T-helper 1 cell treated with Interleukin-12 subunit alpha and Interleukin-12 subunit beta and Interleukin-4 antibody, amounts not matched to agents 30 ng/mL and 1 ng/mL, for 36 hours (primary cell): ENCODE measurements at regions not wholly inside any gene's neighbourhood (a gene's known extent, or its start where the extent isn't known, plus 50 kb on each side); places are given as distances from the start of the nearest gene placed in this dataset.

ENCODE experiments used
- intact Hi-C: fragments of 100-400 bp; cut with micrococcal nuclease; formaldehyde crosslinking; loops from one replicate; pipeline ENCODE4 v1.15.1; 2024

DNA sequence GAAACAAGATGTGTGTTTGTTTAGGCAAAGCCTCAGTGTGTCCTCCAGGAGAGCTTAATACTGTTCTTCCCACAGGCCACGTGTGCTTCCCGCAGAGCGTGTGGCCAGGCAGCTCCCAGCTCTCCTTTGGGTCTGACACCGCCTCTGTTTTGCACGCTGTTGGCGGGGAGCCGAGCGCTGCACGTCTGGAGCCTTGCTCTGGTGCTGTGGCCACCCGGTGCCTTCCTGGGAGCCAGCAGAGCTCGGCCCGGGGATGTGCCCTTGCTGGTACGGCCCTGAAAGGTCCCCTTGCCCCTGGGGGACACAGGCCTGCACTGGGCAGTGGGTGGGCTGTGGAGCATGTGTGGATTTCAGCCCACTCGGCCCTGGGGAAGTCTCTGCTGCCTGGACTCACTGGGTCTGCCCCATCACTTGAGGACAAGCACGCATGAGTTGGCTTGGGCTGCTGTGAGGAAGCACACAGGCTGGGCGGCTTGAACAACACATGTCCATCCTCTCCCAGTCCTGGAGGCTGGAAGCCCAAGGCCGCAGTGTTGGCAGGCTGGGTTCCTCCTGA, 160.7 kb upstream of the HDAC4 start:
- intact Hi-C loops = no loop called here

DNA sequence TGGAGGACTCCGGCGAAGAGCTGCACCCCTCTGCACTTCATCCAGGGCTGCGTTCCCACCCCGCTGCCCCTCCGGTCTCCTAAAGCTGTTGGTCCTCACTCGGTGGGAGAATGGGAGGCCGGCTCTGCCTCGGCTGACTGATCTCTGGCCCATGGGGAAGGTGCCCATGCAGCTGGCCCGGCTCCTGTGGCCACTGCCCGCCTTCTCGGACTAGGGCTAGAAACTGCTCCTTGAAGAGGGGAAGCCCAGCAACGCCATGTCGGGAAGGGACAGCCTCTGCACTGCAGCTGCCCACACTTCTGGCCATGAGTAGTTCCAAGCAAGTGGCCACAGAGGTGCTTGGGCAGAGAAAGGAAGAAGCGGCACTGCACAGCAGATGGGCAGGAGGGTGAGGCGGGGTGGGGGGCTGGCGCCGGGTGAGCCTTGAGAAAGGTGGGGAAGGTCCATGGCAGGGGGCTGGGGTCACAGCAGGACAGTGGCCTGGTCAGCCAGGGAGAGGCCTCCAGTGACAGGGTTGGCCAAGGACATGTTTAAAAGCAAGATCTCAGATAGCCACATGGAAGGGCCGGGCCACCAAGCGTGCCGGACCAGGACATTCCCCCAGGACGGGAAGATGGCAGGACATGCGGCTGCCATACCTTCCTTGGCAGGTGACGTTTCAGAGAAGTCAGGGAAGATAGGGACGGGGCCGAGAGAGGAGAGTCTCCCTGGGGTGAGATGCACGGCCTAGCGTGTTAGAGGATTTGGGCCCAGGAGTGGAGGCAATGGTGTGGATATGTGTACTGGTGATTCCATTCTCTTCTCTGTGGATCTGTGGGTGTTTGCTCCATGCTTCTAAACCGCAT, 158.8 kb upstream of the HDAC4 start:
- intact Hi-C loops = no loop called here

DNA sequence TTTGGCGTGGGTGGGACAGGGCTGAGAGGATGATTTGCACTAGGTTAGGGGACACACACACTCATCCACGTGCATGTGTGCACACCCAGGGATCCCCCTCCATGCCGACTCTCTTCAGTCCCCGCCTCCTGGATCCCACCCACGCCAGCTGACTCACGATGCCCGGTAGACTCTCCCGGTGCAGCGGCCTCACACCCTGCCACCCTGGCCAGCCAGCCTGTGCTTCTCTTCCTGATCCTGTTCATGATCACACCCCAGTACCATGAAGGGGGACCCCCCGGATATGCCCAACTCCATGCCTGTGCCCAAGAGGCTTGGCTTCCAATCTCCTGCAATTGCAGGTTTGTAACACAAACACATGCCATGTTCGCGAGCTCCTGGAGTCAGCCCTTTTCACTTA, 157.8 kb upstream of the HDAC4 start:
- intact Hi-C loops = no loop called here

DNA sequence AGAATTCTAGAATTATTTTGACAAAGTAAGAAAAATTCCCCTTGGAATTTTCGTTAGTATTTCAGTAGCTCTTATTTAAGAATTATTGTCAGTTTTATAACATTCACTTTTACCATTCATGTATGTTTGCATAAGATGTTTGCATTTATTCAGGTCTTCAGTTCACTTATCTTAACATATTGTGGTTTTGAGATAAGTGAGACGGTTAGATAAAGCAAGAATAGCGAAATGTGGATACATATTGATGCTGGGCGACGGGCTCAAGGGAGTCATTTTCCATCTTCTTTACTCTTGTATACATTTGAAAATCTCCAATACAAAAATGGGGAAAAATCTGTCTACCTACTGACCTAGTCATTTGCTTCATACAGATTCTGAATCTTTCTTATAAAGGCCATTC, 156.7 kb upstream of the HDAC4 start:
- intact Hi-C loops = no loop called here

DNA sequence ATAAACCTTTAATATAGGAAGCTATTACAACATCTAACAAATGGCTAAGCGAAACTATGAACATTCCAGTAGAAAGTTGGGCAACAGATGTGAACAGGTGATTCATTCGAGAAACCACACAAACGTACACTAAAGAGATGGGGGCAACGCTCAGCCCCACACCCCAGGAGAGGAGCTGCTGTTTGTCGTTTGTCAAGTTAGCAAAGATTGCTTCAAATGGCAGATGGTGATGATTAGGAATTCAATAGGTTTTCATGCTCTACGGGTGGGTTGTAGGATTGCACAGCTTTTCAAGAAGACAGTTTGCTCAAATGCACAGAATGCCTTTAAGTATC, 154.7 kb upstream of the HDAC4 start:
- intact Hi-C loops = no loop called here

DNA sequence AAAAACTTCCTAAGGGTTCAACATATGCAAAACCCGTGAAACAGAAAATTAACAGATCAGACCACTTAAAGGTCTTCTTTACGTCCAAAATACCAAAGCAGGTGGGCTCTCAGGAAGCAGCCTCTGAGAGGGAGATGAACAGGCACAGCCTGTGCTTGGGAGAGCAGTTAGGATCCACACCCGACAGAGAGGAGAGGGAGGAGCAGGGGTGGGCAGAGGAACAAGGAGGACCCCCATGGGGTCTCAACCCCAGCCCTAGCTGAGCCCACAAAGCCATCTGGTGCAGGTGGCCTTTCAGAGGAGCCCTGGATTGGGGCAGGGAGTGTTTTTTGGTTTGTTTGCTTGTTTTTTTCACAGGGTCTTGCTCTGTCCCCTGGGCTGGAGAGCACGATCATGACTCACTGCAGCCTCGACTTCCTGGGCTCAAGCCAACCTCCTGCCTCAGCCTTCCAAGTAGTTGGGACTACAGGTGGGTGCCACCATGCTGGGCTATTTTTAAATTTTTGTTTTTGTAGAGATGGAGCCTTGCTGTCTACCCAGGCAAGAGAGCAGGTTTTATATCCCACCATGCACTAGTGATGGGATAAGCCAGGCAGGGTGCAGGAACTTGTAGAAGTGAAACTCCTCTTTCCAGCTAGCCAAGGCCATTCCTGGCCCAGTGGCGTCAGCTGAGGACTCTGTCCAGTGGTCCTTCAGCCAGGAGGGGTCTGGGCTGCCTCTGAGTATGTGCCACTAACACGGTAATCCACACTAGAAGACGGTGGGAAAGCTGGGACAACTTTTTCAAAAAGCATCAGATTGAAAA, 154.1 kb upstream of the HDAC4 start:
- intact Hi-C loops = no loop called here

DNA sequence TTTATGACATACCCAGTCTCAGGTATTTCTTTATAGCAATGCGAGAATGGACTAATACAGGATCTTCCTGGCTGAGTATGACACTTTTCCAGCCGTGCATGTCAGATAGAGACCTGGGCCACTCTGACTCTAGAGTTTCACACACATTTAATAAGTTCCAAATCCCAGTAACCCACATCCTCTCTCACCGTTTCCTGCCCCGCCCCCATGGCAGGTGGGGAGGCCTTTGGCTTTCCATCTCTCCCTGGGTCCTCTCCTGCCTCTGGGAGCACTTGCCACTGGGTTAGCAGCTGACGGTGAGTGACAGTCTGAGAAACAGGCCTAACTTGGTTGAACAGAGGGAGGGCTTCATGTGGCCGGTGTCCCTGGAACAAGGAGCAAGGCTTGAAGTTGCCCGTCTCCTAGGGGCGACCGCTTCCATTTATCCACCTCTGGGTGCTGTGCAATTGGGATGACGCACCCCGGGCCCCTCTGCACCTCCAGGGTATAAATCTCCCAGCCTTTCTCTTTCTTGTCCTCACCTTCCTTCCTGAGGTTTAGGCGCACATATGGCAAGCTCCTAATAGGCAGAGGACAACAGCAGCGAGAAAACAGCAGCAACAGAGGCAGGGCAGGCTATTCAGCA, 152.7 kb upstream of the HDAC4 start:
- intact Hi-C loops = no loop called here

DNA sequence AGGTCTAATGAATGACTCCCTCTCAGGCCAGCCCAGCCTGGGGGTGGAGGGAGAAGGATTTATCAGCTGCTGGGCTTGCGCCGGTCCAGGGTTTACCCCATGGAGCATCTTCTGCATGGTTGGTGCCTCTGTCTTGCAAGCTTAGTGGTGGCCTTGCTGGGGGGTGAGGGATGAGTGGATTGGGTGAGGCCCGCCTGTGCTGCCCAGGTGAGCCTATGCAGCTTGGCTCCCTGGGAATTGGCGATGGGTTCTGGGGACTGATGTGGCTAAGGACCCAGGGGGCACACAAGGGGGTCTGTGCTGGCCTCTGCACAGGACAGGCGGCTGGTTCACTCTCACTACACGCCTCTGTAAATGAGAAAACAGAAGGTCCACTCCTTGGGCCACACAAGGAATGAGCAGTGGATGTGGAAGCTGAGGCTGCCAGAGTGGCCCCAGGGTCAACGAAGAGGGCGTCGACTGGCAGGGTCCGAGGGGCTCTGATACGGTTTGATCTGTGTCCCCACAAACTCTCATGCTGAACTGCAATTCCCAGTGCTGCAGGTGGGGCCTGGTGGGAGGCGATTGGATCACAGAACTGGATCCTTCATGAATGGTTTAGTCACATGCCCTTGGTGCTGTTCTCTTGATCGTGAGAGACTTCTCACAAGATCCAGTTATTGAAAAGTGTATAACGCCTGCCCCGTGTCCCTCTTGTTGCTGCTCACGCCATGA, 151.6 kb upstream of the HDAC4 start:
- intact Hi-C loops = no loop called here

DNA sequence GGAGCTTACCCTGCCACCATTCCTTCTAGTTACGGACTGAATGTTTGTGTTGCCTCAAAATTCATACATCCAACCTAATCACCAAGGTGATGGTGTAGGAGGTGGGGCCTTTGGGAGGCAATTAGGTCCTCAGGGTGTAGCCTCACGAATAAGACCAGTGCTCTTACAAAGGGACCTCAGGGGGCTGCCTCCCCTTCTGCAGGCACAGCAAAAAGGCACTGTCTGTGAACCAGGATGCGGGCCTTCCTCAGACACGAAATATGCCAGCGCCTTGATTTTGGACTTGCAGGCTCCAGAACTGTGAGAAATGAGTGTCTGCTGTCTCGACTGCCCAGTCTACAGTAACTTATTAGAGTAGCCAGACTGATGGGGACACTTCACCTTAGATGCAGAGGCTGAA, 150.4 kb upstream of the HDAC4 start:
- intact Hi-C loops = no loop called here

DNA sequence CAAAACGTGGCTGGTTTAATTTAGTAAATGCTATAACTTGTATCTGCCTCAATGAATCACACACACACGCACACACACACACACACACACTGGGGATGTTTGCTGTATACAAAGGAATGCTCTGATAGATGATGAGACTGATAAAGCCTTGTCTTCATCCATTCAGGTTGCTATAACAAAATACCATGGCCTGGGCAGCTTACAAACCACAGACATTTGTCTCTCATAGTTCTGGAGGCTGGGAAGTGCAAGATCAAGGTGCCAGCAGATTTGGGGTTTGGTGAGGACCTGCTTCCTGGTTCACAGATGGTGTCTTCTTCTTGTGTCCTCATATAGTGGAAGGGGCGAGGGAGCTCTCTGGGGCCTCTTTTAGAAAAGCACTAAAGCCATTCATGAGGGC, 149.5 kb upstream of the HDAC4 start:
- intact Hi-C loops = no loop called here

DNA sequence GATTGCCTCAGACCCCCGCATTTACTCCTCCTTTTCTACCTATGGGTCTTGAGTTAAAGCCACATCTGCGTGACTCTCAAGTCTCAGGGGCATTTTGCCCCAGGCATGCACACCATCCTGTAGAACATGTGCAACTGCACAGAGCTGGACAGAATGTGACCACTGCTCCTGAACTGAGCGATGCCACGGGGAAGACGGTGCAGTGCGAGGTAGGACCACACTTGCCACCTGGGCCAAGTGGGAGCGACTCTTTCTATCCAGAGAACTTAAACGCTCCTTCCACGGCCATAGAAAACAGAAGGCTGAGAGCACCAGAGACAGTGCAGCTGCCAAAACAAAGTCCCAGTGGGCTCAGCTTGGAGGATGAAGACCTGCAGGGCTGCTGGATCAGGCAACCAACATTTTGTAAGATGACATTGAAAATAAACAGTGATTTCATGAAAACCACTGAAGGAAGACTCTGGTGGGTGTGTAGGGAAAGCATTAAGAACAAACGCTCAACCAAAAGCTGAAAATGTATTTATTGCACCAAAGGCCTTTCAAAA, 149.0 kb upstream of the HDAC4 start:
- intact Hi-C loops = loop anchor here (10.0 kb wide), 1 partner anchor 285 kb away; no protein-coding TSS in a partner anchor

DNA sequence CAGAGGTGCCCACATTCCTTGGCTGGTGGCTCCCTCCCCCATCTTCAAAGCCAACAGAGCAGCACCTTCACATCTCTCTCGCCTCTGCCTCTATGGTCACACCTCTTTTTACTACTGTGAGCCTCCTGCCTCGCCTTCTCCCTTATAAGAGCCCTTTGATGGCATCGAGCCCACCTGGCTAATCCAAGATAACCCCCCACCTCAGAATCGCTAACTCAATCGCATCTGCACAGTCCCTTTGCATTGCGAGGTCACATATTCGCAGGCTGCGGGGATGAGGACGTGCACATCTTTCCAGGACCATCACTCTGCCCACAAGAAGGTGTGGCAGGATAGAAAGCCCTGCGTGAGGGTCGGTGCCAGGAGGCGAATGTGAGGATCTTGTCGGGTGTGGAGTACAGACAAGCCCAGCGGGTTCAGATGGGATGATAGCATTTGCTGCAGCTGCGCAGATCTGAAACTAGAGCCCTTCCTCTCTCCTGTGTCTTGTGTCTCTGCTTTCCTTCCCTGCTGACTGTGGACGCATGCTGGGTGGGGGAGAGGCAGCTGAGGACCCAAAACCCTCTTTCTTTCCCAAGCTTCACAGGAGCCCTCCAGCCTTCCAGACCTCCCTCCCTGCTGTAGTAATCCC, 148.3 kb upstream of the HDAC4 start:
- intact Hi-C loops = loop anchor here (10.0 kb wide), 1 partner anchor 284 kb away; no protein-coding TSS in a partner anchor

DNA sequence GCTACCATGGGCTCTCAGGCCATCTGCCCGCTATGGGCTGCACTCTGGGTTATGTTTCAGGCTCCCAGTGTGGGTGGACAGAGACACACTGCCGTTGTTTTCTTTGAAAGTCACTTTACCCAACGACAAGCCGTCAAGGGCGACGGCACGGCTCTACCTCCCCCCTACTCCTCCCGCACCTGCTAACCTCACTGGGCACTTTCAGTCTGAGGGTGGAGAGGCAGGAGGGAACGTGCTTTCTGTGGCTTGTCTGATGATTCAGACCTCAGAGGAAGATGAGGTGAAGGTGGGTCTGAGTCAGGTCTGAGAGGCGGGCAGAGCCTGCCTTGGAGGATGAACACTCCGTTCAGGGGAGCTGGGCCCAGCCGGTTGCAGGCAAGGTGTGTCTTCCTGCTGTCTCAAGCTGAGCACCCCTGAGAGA, 147.6 kb upstream of the HDAC4 start:
- intact Hi-C loops = loop anchor here (10.0 kb wide), 1 partner anchor 284 kb away; no protein-coding TSS in a partner anchor

DNA sequence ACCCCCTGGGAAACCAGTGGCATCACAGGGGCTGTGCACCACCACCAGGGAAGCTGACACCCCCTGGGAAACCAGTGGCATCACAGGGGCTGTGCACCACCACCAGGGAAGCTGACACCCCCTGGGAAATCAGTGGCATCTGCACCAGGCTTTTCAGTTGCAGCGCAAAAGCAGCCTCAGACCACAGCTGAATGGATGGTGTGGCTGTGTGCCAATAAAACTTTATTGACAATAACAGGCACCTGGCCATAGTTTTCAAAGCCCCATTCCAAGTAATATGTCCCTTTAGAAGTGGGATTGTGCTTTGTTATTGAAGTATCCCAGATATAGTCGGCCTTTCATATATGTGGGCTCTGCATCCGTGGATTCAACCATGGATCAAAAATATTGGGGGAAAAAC, 146.3 kb upstream of the HDAC4 start:
- intact Hi-C loops = loop anchor here (10.0 kb wide), 1 partner anchor 282 kb away; no protein-coding TSS in a partner anchor

DNA sequence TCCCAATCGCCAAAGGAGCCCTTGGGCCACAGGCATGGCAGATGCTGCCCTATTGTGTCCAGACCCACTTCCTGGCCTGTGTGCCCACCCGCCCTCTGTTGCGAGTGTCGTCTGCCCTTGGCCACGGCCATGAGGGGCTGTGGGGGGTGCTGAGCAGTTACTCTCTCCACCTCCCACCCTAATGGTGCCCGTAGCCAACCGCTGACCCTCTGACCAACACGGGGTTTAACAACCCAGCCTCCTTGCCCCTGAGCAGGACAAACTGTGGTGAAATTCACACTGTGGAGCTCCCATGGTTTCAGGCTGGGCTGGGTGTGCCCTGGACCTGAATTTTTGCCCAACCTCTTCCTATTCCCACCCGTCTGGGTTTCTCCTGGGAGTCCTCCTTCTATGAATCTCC, 145.7 kb upstream of the HDAC4 start:
- intact Hi-C loops = loop anchor here (10.0 kb wide), 1 partner anchor 282 kb away; no protein-coding TSS in a partner anchor

DNA sequence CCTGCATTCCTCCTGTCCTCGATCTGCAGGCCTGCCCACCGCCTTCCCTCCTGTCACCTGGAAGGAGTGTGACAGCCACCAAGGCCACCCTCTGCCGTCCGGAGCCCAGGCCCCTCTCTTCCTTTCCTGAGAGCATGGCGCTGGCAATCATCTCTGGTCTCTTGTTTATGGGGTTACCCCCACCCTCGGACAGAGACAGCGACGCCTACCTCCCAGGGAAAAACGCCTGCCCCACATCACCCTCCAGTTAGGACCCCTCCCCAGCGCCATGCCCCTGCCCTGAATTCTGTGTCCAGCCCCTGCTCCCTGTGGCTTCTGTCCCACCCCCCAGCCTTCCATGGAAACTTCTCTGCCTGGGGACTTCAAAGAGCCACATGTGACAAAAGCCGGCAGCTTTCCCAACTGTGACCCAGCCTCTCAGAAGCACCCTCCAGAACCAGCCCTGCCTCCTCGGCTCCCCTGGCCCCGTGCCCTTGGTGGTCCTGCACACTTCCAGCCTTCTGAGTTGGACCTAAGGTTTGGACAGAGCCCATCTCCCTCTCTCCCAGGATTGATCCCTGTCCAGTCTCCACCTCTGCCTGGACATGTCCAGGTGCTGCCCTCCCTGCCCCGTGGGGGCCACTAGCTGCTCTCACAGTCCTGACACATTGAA, 145.0 kb upstream of the HDAC4 start:
- intact Hi-C loops = loop anchor here (10.0 kb wide), 1 partner anchor 281 kb away; no protein-coding TSS in a partner anchor

DNA sequence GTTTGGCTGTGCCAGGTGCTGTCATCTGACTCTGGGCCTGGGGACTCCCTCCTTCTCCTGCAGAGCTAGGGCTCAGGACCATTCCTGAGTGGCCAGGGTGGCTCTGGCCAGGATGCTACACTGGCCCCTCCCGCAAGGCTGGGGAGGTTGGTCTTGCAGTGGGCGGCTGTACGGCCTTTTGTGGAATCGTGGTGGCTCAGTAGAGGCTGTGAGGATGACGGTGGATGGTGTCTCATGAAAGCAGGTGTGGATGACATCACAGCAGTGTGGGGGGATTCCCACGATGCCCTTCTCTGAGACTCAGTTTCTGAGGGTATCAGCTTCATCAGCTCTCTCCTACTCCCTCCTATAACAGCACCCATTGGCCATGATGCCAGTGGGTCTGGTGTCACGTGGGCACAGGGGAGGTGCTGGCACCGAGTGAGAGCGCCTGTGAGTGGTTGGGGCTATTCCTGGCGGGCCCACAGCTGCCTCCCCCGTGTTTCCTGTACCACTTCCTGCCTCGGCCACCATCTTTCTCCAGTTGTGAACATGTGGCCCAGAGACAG, 144.2 kb upstream of the HDAC4 start:
- intact Hi-C loops = loop anchor here (10.0 kb wide), 1 partner anchor 280 kb away; no protein-coding TSS in a partner anchor

DNA sequence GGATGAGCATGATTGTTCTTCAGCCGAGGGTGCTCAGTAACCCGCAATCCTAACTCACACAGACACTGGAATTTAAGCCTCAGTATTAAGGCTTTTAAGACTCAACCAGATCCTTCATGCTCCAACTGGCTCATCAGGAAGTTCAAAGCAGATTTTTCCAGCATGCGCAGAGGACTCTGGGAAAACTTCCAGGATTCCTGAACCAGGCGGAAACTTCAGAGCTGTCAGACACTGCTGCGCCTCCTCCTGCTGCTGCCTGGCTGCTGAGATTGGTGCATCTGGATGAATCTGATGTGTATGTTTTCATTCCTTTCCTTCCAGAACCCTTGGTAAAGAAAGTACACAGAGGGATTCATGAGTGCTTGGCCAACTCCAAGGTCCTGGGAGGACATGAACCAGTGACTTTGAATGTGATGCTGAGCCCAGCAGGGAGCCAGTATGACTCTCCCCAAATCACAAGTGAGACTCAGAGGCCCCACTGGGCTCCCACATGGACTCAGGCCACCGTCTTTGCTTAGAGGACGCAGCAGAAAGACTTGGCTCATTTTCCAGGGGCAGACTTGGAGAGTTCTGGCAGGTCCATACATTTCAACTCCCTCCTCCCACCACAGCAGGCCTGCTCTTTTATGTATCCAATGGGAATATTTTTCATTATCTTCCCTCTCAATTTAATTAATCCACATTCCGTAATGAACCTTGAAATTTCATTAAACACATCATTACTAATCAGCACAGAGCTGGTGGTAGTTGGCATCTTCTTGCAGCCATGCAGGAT, 143.5 kb upstream of the HDAC4 start:
- intact Hi-C loops = loop anchor here (10.0 kb wide), 1 partner anchor 280 kb away; no protein-coding TSS in a partner anchor
